ENCODE measurements at regions not wholly inside any gene's neighbourhood (a gene's known extent, or its start where the extent isn't known, plus 50 kb on each side); places are given as distances from the start of the nearest gene placed in this dataset.
"Not testable (repeated sequence)": the region's sequence is repeated elsewhere in the genome, so short reads cannot be mapped to it uniquely, and the experiment has no call there.

DNA sequence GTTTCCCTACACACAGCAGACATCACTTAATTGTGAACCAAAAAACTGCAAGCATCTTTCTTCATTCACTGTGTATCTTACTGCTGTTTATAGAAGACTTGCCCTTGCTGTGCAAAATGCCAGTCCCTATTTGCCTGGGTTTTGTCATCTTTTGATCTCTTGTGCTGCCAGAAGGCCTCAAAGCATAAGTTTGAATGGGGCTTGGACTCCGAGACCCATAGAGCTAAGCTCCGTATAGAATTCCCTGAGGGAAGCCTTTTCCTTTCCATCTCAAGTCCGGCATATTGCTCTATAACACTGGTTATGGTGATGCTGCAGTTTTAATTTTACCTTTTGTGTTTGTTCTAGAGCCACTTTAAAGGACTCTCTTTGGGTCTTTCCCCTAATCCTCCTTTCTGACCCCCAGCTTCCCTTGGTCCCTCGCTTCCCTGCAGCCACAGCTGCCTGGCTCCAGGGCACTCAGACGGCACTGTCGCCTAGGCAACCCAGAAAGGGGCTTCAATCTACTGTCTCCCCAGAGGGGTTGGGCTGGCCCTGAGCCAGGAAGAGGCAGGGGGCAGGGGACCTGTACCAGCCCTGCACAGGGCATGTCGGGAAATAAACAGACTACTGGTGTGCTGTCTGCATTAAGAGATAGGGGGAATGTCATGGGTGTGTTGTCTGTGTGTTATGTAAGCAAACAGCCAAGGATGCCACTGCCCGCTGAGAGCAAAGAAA, 73.4 kb upstream of the MELK start:
- TF ChIP-seq POLR2A (IDR thresholded peaks at IDR 0.05): no peak
- Histone ChIP-seq H3K9me3 (no peaks in the 10 kb centered on the region), H3K4me1 (no peaks in the 10 kb centered on the region), H3K4me3 (no peak overlapping the region), H3K27ac (no peak overlapping the region), H3K36me3 (no peaks in the 10 kb centered on the region), H3K27me3 (no peaks in the 10 kb centered on the region)
- no peak for DNase-seq
- 77 to 85% methylated on average over 8 of the region's 8 CpGs for WGBS, 2 donors
- no peak for ATAC-seq (ENCODE audit: low FRiP score in 2 of 2)

DNA sequence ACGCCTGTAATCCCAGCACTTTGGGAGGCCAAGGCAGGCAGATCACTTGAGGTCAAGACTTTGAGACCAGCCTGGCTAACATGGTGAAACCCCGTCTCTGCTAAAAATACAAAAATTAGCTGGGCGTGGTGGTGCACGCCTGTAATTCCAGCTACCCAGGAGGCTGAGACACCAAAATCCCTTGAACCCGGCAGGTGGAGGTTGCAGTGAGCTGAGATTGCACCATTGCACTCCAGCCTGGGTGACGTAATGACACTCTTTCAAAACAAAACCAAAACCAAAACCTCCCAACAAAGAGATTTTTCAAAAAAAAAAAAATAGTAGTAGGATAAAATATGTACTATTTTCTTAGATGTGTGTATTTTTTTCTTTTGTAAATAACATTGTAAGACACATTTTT, 79.1 kb upstream of the MELK start:
- not testable (repeated sequence) for ATAC-seq (ENCODE audit: low FRiP score in 2 of 2); H3K4me3 ChIP-seq
- WGBS, 2 donors: 63 to 71% methylated on average over 6 of the region's 6 CpGs

DNA sequence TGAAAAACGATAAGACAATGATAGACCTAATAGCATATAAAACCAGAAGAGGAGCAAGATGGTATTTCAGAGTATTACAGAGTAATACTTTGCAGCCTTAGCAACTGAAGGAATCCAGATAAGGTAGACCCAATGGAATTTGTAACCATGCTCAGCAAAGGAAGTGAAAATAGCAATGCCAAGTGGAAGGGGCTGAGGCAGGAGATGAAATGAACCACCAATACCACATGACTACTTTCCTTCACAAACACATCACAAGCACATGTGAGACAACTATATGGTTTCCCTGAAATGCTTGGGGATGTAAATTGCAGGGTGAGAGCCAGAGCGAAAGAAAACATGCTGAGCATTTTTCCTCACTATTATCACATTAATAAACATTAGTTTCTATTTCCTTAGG, 79.8 kb upstream of the MELK start:
- Histone ChIP-seq H3K27ac (no peak overlapping the region), H3K4me3 (no peak overlapping the region), H3K9me3 (no peaks in the 10 kb centered on the region), H3K27me3 (no peaks in the 10 kb centered on the region), H3K4me1 (peaks cover 10 to 13% (median 12%) of the 10 kb centered on the region in 4 donors), H3K36me3 (no peaks in the 10 kb centered on the region)
- DNase-seq: no peak
- no peak for ATAC-seq (ENCODE audit: low FRiP score in 2 of 2)
- 81 to 85% methylated on average over 2 of the region's 2 CpGs for WGBS, 2 donors
- no peak for TF ChIP-seq EP300 (IDR thresholded peaks at IDR 0.05)
- TF ChIP-seq POLR2AphosphoS5 (IDR thresholded peaks at IDR 0.05): no peak
- no peak for TF ChIP-seq POLR2A (IDR thresholded peaks at IDR 0.05)
- TF ChIP-seq, protein P1, sequence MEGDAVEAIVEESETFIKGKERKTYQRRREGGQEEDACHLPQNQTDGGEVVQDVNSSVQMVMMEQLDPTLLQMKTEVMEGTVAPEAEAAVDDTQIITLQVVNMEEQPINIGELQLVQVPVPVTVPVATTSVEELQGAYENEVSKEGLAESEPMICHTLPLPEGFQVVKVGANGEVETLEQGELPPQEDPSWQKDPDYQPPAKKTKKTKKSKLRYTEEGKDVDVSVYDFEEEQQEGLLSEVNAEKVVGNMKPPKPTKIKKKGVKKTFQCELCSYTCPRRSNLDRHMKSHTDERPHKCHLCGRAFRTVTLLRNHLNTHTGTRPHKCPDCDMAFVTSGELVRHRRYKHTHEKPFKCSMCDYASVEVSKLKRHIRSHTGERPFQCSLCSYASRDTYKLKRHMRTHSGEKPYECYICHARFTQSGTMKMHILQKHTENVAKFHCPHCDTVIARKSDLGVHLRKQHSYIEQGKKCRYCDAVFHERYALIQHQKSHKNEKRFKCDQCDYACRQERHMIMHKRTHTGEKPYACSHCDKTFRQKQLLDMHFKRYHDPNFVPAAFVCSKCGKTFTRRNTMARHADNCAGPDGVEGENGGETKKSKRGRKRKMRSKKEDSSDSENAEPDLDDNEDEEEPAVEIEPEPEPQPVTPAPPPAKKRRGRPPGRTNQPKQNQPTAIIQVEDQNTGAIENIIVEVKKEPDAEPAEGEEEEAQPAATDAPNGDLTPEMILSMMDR (IDR thresholded peaks at IDR 0.05): no peak

More for the DNA sequence above, 79.1 kb upstream of the MELK start:
- DNase-seq: peak in 1 of 2 donors; percentile 26
- H3K4me1 ChIP-seq, H3K36me3 ChIP-seq, H3K27me3 ChIP-seq, H3K9me3 ChIP-seq, H3K27ac ChIP-seq: not testable (repeated sequence)

DNA sequence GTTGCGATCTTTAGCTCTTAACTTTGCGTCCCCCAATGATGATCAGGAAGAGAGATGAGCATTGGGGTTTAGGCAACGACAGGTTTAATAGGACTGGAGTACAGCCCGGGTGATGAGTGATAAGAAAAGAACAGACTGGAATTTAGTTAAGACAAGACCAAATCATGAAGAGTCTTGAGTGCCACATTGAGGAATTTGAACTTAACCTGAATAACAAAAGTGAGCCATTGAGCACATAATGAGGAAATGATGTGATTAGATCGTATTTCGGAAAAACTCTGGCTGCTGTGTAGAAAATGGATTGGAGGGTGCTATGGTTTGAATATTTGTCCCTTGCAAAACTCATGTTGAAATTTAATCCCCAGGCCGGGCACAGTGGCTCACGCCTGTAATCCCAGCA, 83.2 kb upstream of the MELK start:
- no peaks in the 10 kb centered on the region for H3K27me3 ChIP-seq
- DNase-seq (no peak), ATAC-seq (ENCODE audit: low FRiP score in 2 of 2) (no peak)
- H3K4me1 ChIP-seq: peaks cover 20 to 30% (median 24%) of the 10 kb centered on the region in 4 donors
- TF ChIP-seq, protein P1 (IDR thresholded peaks at IDR 0.05): no peak
- TF ChIP-seq POLR2A (IDR thresholded peaks at IDR 0.05): no peak
- TF ChIP-seq EP300 (IDR thresholded peaks at IDR 0.05): no peak
- no peak for TF ChIP-seq POLR2AphosphoS5 (IDR thresholded peaks at IDR 0.05)
- 95% methylated on average over 8 of the region's 8 CpGs for WGBS, 2 donors
- H3K36me3 ChIP-seq: no peaks in the 10 kb centered on the region
- H3K27ac ChIP-seq: no peak overlapping the region
- no peaks in the 10 kb centered on the region for H3K9me3 ChIP-seq
- H3K4me3 ChIP-seq: no peak overlapping the region

DNA sequence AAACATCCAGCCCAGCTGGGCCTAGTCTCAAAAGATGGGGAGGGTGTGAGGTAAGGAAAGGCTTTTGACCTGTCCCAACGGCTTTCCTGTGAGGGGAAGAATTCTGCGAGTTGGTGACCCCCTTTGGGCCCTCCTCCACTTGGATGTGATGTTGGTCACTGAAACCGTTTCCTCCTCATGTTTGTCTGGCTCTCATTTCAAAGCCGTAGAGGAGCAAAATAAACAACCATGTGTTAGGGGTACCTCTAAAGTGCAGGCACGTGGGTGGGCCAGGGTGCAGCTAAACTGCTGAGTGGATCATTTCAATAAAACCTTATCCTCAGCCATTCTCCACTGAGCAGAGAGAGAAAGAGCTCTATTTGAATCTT, 84.3 kb upstream of the MELK start:
- TF ChIP-seq POLR2AphosphoS5 (IDR thresholded peaks at IDR 0.05) (no peak), POLR2A (IDR thresholded peaks at IDR 0.05) (no peak), EP300 (IDR thresholded peaks at IDR 0.05) (no peak)
- TF ChIP-seq, protein P1 (IDR thresholded peaks at IDR 0.05): no peak
- no peaks in the 10 kb centered on the region for H3K36me3 ChIP-seq
- DNase-seq (no peak), ATAC-seq (ENCODE audit: low FRiP score in 2 of 2) (no peak)
- H3K4me1 ChIP-seq: peaks cover 20 to 30% (median 24%) of the 10 kb centered on the region in 4 donors
- no peaks in the 10 kb centered on the region for H3K27me3 ChIP-seq
- 5 to 6% methylated on average over 5 of the region's 5 CpGs for WGBS, 2 donors
- peak overlapping the region; percentile 90 to 95 (median 92) for H3K27ac ChIP-seq
- H3K9me3 ChIP-seq: no peaks in the 10 kb centered on the region
- peak overlapping the region; percentile 30 to 97 (median 94) for H3K4me3 ChIP-seq
